DMS153 treated with DMSO at 0.1 percent for 48 hours (cell line): ENCODE measurements at regions not wholly inside any gene's neighbourhood (a gene's known extent, or its start where the extent isn't known, plus 50 kb on each side); places are given as distances from the start of the nearest gene placed in this dataset.

Experiments
- DNase-seq: peaks from one replicate; lab custom pipeline; 2025; ENCODE audit not compliant: unreplicated experiment; lab: John Stamatoyannopoulos, UW

- no peak for DNase-seq
These were observed 222.2 kb downstream of the PPARGC1A start for GRCh38 chr4:23667659-23668058.

GRCh38 chr4:23660865-23661264 lies 229.0 kb downstream of the PPARGC1A start:
- DNase-seq: no peak

GRCh38 chr4:23654791-23655190 lies 235.1 kb downstream of the PPARGC1A start:
- DNase-seq: no peak

DNA sequence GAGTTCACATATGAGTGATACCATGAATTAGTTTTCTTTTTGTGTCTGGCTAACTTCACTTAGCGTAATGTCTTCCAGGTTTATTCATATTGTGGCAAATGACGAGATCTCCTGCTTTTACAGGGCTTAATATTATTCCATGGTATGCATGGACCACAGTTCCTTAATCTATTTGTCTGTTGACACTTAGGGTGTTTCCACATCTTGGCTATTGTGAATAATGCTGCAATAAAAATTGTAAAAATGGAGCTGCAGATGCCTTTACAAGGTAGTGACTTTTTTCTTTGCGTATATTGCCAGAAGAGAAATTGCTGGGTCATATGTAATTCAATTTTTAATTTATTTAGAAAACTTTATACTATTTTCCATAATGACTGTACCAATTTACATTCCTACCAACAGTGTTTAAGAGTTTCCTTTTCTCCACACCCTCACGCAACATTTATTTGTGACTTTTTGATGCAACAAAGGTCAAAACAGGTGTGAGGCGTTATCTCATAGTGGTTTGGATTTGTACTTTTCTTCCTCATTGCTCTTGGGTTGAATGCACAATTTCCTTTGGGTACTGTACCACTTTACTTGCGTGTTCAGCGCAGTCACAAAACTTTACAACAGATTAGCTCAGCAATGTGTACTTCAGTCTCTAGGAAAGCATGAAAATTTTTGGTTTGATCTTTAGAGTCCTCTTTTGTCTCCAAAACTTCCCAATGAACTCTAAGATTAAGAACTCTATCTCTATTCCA lies 240.8 kb downstream of the PPARGC1A start:
- no peak for DNase-seq

DNA sequence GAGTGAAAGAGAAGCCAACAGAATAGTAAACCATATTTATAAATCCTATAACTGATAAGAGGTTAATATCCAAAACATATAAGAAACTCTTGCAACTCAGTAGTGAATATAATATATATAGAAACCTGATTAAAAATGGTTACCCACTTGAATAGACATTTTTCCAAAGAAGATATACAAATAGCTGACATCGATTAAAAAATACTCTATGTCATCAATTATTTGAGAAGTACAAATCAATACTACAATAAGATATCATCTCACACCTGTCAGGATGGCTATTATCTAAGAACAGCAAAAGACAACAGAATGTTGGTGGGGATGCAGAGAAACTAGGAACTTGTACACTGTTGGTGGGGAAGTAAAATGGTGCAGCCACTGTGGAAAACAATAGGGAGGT lies 254.4 kb downstream of the PPARGC1A start:
- no peak for DNase-seq

DNA sequence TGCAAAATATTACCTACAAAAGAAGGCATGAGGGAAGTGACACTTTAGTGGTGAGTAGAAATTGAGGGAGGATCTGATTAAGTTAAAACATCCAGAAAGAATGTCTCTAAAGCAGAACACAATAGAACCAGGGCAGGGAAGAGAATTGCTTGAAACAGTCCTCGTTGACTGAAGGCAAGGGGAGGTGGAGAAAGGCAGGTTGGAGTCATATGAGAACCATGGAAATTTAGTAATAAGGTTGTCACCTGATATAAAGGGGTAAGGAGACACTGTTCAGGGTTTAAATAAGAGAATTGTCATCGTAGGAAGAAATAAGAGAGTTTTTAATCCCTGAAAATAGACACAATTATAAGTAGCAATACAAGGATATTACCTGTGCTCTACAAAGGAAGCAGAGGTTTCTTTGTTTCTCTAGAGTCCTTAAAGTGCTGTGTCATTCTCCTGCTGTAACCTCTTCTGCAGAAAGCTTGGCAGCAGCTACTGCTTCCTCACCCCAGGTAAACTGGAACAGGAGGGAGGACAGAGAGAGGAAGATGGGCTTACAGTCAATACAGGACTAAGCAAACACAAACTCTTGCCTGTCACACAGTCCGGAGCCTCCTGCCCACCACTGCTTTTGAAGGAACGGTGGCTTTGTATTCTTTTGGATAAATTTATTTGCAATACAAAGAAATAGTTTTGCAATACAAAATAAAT lies 258.4 kb downstream of the PPARGC1A start:
- peak; percentile 29 for DNase-seq

DNA sequence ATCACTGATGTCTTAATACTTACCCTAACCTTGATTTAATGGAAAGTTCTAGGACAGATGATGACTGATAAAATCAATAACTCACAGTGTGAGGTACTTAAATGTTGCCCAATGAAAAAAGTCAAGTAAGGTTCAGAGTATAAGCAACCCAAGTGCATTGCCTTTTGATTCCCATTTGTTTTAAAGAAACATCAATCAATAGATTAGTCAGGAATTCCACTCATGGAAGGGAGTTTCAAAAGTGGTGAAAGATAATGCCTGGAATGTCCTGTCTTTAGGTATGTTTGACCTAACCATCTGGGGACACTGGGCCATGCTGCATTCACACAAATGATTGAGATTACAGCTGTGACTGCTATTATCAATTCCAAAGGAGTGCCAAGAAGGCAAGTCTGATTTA lies 259.7 kb downstream of the PPARGC1A start:
- no peak for DNase-seq

GRCh38 chr4:23629421-23629820 lies 260.4 kb downstream of the PPARGC1A start:
- no peak for DNase-seq

DNA sequence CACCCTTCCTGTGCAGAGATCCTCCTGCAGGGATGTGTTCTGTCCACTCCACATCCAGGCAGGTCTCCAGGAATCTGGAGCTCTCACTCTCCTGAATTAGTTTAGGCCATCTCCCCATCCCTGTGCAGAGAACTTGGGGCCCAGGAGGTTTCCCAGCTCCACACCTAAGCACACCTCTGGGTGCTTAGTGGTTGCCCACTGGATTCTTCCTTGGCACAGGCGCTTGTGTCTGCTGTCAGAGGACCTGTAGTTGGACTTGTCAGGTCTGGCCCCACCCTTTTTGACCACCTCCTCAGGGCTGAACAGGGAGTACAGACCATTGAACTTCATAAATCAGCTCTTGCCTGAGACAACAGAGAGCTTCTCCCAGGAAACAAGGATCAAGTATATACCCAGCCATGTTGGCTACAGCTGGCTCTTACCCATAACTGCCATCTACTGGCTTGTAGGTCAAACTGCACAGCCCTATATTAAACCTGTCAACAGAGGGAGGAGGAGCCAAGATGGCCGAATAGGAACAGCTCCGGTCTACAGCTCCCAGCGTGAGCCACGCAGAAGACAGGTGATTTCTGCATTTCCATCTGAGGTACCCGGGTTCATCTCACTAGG lies 275.5 kb downstream of the PPARGC1A start:
- no peak for DNase-seq

DNA sequence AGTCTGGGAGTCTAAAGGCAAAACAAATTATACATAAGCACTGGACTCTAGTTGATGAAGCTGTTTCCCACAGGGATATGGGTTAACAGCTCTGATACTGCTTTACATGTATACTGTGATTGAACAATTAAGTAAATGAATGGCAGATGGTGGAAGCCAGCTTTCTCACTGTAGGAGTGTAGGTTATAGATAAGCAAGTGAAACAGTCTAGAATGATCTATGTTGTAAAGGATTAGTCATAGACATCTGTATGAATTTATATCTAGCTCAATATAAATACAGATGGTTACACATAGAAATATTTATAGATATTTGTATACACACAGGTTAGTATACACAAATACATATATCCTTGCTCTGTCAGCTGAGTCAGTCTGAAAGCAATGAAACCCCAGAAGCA lies 276.1 kb downstream of the PPARGC1A start:
- DNase-seq: no peak

GRCh38 chr4:23602720-23603119 lies 287.1 kb downstream of the PPARGC1A start:
- no peak for DNase-seq

DNA sequence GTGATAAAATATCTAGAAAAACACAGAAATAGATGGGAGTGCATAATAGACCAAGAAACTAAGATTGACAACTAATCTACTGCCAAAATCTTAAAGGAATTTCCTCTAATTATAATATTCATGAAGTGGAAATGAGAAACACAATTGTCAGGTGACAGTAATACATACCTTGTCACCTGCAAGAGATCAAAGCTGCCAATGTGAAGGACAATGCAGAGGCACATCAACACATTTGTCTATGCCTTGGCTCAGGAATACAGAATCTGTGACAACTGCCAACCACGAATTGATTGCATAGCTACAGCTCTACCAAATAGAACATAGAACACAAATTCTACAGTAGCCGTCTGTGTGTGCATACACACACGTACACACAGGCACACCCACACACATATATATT lies 295.7 kb downstream of the PPARGC1A start:
- DNase-seq: no peak

DNA sequence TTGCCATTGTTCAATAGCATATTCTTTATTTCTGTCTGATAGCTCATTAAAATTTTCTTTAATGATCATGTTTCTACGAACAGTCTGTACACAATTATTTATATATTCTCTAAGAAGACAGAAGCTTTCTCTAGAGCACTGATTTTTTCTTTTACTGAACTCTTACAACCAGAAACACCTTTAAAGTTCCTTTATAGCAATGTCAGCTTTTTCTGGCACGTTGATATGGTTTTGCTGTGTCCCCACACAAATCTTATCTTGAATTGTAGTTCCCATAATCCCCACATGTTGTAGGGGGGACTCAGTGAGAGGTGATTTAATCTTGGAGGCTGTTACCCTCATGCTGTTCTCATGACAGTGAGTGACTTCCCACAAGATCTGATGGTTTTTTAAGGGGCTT lies 299.4 kb downstream of the PPARGC1A start:
- no peak for DNase-seq

DNA sequence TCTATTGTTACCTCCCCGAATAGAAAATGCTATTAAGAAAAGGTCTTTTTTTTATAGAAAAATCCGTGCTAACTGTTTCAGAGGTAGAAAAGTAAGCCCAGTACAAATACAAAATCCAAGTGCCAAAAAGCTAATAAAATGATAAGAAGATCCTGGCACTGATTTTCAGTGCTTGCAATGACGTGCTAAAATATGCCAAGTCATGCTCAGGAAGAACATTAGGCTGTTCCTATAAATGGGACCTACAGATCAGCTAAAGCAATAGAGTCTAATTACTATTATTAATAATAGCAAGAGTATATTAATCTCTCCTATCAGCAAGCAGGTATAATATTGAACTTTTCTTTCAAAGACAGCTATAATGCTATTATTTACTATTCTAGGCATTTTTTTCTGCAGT lies 305.8 kb downstream of the PPARGC1A start:
- DNase-seq: no peak

- no peak for DNase-seq
These were observed 307.2 kb downstream of the PPARGC1A start for GRCh38 chr4:23582671-23583070.

DNA sequence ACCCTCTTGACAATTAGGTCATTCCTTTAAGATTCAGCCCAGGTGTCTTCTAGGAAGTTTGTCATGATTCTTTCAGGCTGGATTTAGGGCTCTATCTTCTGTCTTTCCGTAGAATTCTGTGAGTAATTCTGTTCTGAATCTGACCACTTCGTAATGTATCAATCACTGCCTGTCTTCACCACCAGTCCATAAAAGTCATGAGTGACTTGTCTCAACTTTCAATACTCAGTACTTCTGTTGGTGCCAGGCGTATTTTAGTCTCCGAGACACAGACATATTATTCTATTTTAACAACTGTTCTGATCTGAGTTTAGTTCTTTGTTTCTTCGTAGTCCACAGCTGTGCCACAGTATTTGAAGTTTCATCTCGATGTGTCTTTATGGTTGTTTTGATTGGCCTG lies 310.7 kb downstream of the PPARGC1A start:
- DNase-seq: no peak

DNA sequence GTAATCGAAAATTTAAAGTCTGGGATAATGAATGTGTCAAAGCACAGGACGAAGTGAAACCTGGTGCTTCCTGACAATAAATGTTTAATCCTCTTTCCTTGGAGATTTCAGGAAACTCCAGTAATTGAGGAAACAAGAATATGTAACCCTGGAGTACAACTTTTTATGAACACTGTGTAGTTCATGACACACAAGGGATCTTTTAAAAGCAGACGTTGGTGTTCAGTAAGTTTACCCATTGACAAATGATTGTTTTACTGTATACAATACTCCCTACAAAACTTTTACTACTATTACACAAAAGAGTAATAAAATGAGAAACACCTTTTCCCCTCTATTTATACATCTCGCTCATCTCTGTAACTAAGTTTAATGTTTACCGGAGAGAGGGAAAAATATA lies 312.4 kb downstream of the PPARGC1A start:
- no peak for DNase-seq

GRCh38 chr4:23572382-23572781 lies 317.5 kb downstream of the PPARGC1A start:
- no peak for DNase-seq

- DNase-seq: no peak
These were observed 322.5 kb downstream of the PPARGC1A start for GRCh38 chr4:23567338-23567737.

DNA sequence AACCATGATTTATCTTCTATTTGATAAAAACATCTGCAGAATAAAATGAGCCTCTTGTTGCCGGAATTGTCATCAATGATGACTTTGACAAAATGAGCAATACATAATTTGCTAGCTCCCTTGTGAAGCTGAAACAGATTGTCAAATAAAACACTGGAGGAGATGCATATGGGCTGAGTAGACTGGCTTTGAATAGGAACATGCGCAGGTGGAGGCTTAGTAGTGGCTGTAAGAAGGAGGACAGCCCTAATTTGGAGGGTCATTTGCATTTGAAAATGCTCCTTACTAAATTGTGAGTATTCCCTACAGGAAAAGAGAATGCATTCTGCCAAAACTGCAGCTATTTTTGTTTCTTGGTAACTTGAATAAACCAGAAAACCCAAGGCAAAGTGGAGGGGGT lies 329.1 kb downstream of the PPARGC1A start:
- DNase-seq: no peak

GRCh38 chr4:23558101-23558500 lies 331.7 kb downstream of the PPARGC1A start:
- no peak for DNase-seq

GRCh38 chr4:23547601-23548000 lies 342.2 kb downstream of the PPARGC1A start:
- no peak for DNase-seq
